ENCODE measurements at regions not wholly inside any gene's neighbourhood (a gene's known extent, or its start where the extent isn't known, plus 50 kb on each side); places are given as distances from the start of the nearest gene placed in this dataset.
"Not testable (repeated sequence)": the region's sequence is repeated elsewhere in the genome, so short reads cannot be mapped to it uniquely, and the experiment has no call there.

DNA sequence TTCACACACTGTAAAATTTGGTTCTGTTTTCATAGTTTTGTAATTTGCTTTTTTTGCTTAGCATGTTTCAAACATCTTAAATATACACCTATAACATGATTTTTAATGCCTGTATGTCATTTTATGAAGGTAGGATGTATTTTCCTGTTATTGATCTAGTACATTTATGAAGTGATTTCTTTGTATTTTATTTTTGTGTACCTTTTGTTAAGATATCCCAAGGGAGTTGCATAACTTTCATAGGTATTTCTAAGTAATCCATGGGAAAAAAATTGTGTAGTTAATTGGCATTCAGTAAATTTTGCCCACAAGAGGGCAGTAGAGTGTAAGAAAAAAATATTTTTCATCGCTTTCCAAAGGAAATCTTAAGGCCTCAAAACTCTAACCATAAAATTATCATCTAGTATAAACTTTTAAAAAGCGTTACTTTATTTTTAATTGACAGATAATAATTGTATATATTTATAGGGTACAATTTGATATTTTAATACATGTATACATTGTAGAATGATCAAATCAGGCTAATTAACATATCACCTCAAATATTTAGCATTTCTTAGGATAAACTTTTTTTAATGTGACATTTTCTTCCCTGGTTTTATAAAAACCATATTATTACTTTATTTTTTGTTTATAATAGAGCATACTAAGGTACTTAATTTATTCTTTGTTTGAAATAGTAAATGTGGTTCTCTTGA is 62.8 kb upstream of the ARL17B start:
- DNase-seq (ENCODE audit: extremely low spot score); H3K4me3 ChIP-seq; H3K27ac ChIP-seq (replicated peaks in 1 of 4); H3K9me3 ChIP-seq; H3K27me3 ChIP-seq; H3K36me3 ChIP-seq; intact Hi-C loops (cut with DNase I); H3K4me1 ChIP-seq: not testable (repeated sequence)
- TF ChIP-seq, protein P1, sequence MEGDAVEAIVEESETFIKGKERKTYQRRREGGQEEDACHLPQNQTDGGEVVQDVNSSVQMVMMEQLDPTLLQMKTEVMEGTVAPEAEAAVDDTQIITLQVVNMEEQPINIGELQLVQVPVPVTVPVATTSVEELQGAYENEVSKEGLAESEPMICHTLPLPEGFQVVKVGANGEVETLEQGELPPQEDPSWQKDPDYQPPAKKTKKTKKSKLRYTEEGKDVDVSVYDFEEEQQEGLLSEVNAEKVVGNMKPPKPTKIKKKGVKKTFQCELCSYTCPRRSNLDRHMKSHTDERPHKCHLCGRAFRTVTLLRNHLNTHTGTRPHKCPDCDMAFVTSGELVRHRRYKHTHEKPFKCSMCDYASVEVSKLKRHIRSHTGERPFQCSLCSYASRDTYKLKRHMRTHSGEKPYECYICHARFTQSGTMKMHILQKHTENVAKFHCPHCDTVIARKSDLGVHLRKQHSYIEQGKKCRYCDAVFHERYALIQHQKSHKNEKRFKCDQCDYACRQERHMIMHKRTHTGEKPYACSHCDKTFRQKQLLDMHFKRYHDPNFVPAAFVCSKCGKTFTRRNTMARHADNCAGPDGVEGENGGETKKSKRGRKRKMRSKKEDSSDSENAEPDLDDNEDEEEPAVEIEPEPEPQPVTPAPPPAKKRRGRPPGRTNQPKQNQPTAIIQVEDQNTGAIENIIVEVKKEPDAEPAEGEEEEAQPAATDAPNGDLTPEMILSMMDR (IDR thresholded peaks at IDR 0.05) = peak in 1 of 3 experiments; percentile 16
- whole genome bisulfite sequencing = no CpG with 5 or more reads among the region's 2 CpGs

DNA sequence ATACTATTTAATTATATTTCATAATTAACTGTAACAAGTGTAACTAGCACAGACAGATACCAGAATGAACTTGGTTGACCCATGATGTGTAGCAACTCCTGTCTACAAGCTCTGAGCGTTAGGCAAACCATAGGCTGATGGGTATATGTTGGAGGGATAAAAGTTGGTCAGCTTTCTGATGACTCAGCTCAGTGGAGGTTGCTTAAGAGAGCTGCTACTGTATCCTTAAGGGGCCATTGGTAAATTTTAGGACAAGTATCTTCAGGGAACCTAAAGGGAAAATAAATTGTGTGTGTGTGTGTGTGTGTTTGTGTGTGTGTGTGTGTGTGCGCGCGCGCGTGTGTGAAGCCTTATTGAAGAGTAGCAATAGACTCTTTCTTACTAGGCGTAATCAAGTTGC is 56.3 kb upstream of the ARL17B start:
- H3K27me3 ChIP-seq; DNase-seq (ENCODE audit: extremely low spot score); H3K4me1 ChIP-seq; intact Hi-C loops (cut with DNase I); H3K9me3 ChIP-seq; H3K36me3 ChIP-seq; H3K27ac ChIP-seq (replicated peaks in 1 of 4); H3K4me3 ChIP-seq: not testable (repeated sequence)
- no CpG with 5 or more reads among the region's 7 CpGs for WGBS

DNA sequence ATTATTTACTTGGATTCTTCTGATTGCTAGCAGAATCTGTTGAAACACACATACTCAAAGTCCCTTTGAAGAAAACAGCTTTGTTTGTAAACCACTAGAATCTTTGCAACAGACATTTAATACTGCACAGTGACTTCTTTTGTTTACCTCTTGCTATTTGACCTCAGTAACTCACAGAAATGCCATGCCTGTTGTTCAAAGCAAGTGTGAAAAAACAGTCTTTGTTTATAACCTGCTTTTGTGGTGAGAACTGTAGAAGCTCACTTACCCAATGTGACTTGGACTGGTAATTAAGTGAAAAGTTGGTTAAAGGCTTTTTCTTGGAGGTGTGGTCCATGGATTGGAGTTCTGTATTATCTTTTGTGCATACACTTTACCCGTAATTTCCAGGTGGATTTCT is 55.7 kb upstream of the ARL17B start:
- DNase-seq (ENCODE audit: extremely low spot score); H3K27me3 ChIP-seq; H3K4me1 ChIP-seq; H3K9me3 ChIP-seq; H3K36me3 ChIP-seq; intact Hi-C loops (cut with DNase I); H3K27ac ChIP-seq (replicated peaks in 1 of 4); H3K4me3 ChIP-seq: not testable (repeated sequence)
- WGBS = no CpG with 5 or more reads among the region's 1 CpG

GRCh38 chr17:46414559-46414958 is 53.0 kb upstream of the ARL17B start:
- intact Hi-C loops (cut with DNase I); DNase-seq (ENCODE audit: extremely low spot score); H3K9me3 ChIP-seq; H3K36me3 ChIP-seq; H3K27me3 ChIP-seq; H3K4me3 ChIP-seq; H3K27ac ChIP-seq (replicated peaks in 1 of 4); H3K4me1 ChIP-seq: not testable (repeated sequence)
- WGBS = no CpG with 5 or more reads among the region's 3 CpGs

DNA sequence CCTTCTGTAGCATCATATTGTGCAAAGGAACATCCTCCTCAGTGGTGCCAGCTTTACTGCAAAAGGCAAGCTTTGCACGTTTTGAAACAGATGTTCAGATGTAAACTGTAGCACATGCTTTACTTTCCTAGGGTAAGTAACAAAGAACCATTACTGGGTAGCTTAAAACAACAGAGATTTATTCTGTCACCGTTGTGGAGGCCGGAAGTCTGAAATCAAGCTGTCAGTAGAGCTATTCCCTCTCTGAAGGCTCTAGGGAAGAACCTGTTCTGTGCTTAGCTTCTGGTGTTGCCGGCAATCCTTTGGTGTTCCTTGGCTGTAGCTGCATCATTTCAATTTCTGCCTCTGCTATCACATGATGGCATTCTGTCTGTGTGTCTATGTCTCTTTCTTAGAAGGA is 50.6 kb upstream of the ARL17B start:
- WGBS = no CpG with 5 or more reads among the region's 4 CpGs
- DNase-seq (ENCODE audit: extremely low spot score); H3K27ac ChIP-seq (replicated peaks in 1 of 4); H3K36me3 ChIP-seq; intact Hi-C loops (cut with DNase I); H3K9me3 ChIP-seq; H3K4me3 ChIP-seq; H3K27me3 ChIP-seq; H3K4me1 ChIP-seq: not testable (repeated sequence)

DNA sequence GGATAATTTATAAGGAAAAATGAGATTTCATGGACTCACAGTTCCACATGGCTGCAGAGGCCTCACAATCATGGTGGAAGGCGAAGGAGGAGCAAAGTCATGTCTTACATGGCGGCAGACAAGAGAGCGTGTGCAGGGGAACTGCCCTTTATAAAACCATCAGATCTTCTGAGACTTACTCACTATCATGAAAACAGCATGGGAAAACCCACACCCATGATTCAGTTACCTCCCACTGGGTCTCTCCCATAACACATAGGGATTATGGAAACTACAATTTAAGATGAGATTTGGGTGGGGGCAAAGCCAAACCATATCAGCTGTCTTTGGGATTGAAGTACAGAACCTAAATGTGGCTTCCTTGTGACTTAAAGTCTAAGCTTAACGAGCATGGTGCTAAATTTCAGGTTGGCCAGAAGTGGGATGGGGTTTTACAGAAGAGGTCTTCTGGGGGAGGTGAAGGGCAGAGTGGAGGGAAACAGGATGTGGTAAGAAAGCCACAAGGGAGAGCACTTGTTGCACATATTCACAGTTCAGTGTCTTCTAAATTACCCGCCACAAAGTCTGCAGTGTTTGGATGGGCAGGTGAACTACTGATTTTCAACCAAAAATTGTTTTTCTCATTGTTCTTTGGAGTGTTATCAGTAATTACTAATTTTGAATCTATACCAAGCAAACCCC is 49.7 kb upstream of the ARL17B start:
- intact Hi-C loops (cut with DNase I); H3K36me3 ChIP-seq; H3K4me3 ChIP-seq; H3K27me3 ChIP-seq; H3K4me1 ChIP-seq; H3K9me3 ChIP-seq; DNase-seq (ENCODE audit: extremely low spot score); H3K27ac ChIP-seq (replicated peaks in 1 of 4): not testable (repeated sequence)
- WGBS = no CpG with 5 or more reads among the region's 5 CpGs

Measured in esophagus muscularis mucosa (tissue), 4 donors.